GM23338 (cell line): ENCODE measurements at regions not wholly inside any gene's neighbourhood (a gene's known extent, or its start where the extent isn't known, plus 50 kb on each side); places are given as distances from the start of the nearest gene placed in this dataset.

Experiments
- ATAC-seq: fragments of 200-7000 bp; cut with Tn5 transposase; 3 replicates; pipeline ENCODE4 v1.9.1; 2020
- DNase-seq: peaks from one replicate; pipeline ENCODE4 v3.0.0-alpha.2; 2015; ENCODE audit warnings: low spot score
- H2AFZ ChIP-seq: fragments of 200-600 bp; sonication (generic); 2 replicates; pipeline ENCODE4 v1.8.0; 2016; ENCODE audit warnings: antibody characterized with exemption, mild to moderate bottlenecking, moderate library complexity
- H3F3A ChIP-seq: fragments of 200-600 bp; sonication (generic); replicated peaks from 2 replicates; pipeline ENCODE4 v1.8.0; 2017; ENCODE audit warnings: antibody characterized with exemption, mixed run types, low read depth
- H3K27ac ChIP-seq: fragments of 200-600 bp; sonication (generic); 2 replicates; pipeline ENCODE4 v1.6.1; 2016; ENCODE audit warnings: low read depth
- H3K27me3 ChIP-seq: fragments of 200-600 bp; sonication (generic); 2 replicates; pipeline ENCODE4 v1.8.0; 2016; ENCODE audit warnings: mild to moderate bottlenecking, mixed run types, moderate library complexity; ENCODE audit not compliant: insufficient read depth
- H3K36me3 ChIP-seq: fragments of 200-600 bp; sonication (generic); 2 replicates; pipeline ENCODE4 v1.8.0; 2016; ENCODE audit warnings: mild to moderate bottlenecking; ENCODE audit not compliant: insufficient read depth
- H3K4me1 ChIP-seq: fragments of 200-600 bp; sonication (generic); 2 replicates; pipeline ENCODE4 v1.8.0; 2016; ENCODE audit warnings: mild to moderate bottlenecking, moderate library complexity; ENCODE audit not compliant: insufficient read depth
- H3K4me2 ChIP-seq: fragments of 200-600 bp; sonication (generic); 2 replicates; pipeline ENCODE4 v1.7.1; 2017; ENCODE audit warnings: mixed run types
- H3K4me3 ChIP-seq: fragments of 200-600 bp; sonication (generic); 2 replicates; pipeline ENCODE4 v1.6.1; 2016; ENCODE audit warnings: mixed run types
- H3K79me2 ChIP-seq: fragments of 200-600 bp; sonication (generic); replicated peaks from 2 replicates; pipeline ENCODE4 v1.8.0; 2017; ENCODE audit warnings: mild to moderate bottlenecking; ENCODE audit not compliant: insufficient read depth
- H3K9me2 ChIP-seq: fragments of 200-600 bp; sonication (generic); 2 replicates; pipeline ENCODE4 v1.8.0; 2017; ENCODE audit not compliant: insufficient read depth
- H4K20me1 ChIP-seq: fragments of 200-600 bp; sonication (generic); replicated peaks from 2 replicates; pipeline ENCODE4 v1.8.0; 2017; ENCODE audit warnings: mild to moderate bottlenecking; ENCODE audit not compliant: insufficient read depth
- H3K27ac Mint-ChIP-seq: 2 replicates; pipeline ENCODE4 v1.8.0; 2020; ENCODE audit warnings: inconsistent platforms, mild to moderate bottlenecking, moderate library complexity, mixed read lengths
- H3K27me3 Mint-ChIP-seq: 3 replicates; pipeline ENCODE4 v1.8.0; 2022; ENCODE audit warnings: low read depth, mild to moderate bottlenecking, moderate library complexity, mixed read lengths, inconsistent platforms; ENCODE audit not compliant: insufficient read depth, poor library complexity
- H3K36me3 Mint-ChIP-seq: 3 replicates; pipeline ENCODE4 v1.8.0; 2021; ENCODE audit warnings: low read depth, mild to moderate bottlenecking, inconsistent platforms, moderate library complexity, mixed read lengths
- H3K4me1 Mint-ChIP-seq: 3 replicates; pipeline ENCODE4 v1.8.0; 2020; ENCODE audit warnings: mild to moderate bottlenecking, inconsistent platforms, mixed read lengths
- H3K4me3 Mint-ChIP-seq: 3 replicates; pipeline ENCODE4 v1.8.0; 2021; ENCODE audit warnings: moderate library complexity, mild to moderate bottlenecking, inconsistent platforms, mixed read lengths
- H3K9me3 Mint-ChIP-seq: 3 replicates; pipeline ENCODE4 v1.8.0; 2020; ENCODE audit warnings: moderate library complexity, mild to moderate bottlenecking, inconsistent platforms, mixed read lengths
- CREB1 ChIP-seq: fragments of 250-450 bp; sonication (Bioruptor Pico); IDR thresholded peaks from 2 replicates; pipeline ENCODE4 v1.5.0; 2020; ENCODE audit warnings: low read depth, mild to moderate bottlenecking, moderate library complexity
- CTCF ChIP-seq, 2 experiments: fragments of 200-600 bp in 1 of 2; sonication (generic) in 1 of 2; conservative IDR thresholded peaks; 2 replicates each; pipeline versions ENCODE4 v1.5.1 to v1.6.1; 2016 to 2017; ENCODE audit warnings: antibody characterized with exemption in 2 of 2, low read depth in 2 of 2, mild to moderate bottlenecking in 2 of 2, moderate library complexity in 1 of 2
- JUNB ChIP-seq: IDR thresholded peaks from one replicate; pipeline ENCODE4 v1.6.1; 2016; ENCODE audit warnings: antibody characterized with exemption; ENCODE audit not compliant: unreplicated experiment
- NANOG ChIP-seq: IDR thresholded peaks from 2 replicates; pipeline ENCODE4 v1.6.1; 2016; ENCODE audit warnings: antibody characterized with exemption, borderline replicate concordance
- STAT1 ChIP-seq: IDR thresholded peaks from one replicate; pipeline ENCODE4 v1.6.1; 2016; ENCODE audit warnings: antibody characterized with exemption; ENCODE audit not compliant: unreplicated experiment
- TF ChIP-seq, protein P1 (sequence below): IDR thresholded peaks from 2 replicates; pipeline ENCODE4 v1.6.1; 2016; ENCODE audit warnings: antibody characterized with exemption
- TF ChIP-seq, protein P2 (sequence below): fragments of 250-450 bp; sonication (Bioruptor Pico); IDR thresholded peaks from 2 replicates; pipeline ENCODE4 v1.5.0; 2020; ENCODE audit warnings: mild to moderate bottlenecking, moderate library complexity

GRCh38 chr12:84554199-84554723 lies 358.3 kb downstream of the SLC6A15 start:
- H3K4me2 ChIP-seq, result no peak overlapping the region
- no peak overlapping the region for H3K27ac ChIP-seq
- no peak overlapping the region for H3K4me3 ChIP-seq
- ATAC-seq, result no peak
- no peaks in the 10 kb centered on the region for H3K27me3 ChIP-seq
- H3K27ac Mint-ChIP-seq, result no peak overlapping the region
- no peak overlapping the region for H2AFZ ChIP-seq
- H3F3A ChIP-seq, result no peaks in the 10 kb centered on the region
- H3K4me3 Mint-ChIP-seq, result no peak overlapping the region
- H3K9me3 Mint-ChIP-seq, result no peaks in the 10 kb centered on the region
- no peaks in the 10 kb centered on the region for H3K4me1 ChIP-seq
- DNase-seq, result no peak
- H4K20me1 ChIP-seq, result no peaks in the 10 kb centered on the region
- H3K36me3 Mint-ChIP-seq, result no peaks in the 10 kb centered on the region
- H3K27me3 Mint-ChIP-seq, result no peaks in the 10 kb centered on the region
- no peaks in the 10 kb centered on the region for H3K9me2 ChIP-seq
- no peaks in the 10 kb centered on the region for H3K4me1 Mint-ChIP-seq
- H3K36me3 ChIP-seq, result no peaks in the 10 kb centered on the region
- TF ChIP-seq JUNB, result no peak
- TF ChIP-seq CTCF (conservative IDR thresholded peaks at IDR 0.05; ENCODE audit: low read depth in 2 of 2), result no peak
- TF ChIP-seq NANOG, result no peak
- no peak for TF ChIP-seq STAT1
- TF ChIP-seq CREB1, result no peak
- TF ChIP-seq, protein P1, sequence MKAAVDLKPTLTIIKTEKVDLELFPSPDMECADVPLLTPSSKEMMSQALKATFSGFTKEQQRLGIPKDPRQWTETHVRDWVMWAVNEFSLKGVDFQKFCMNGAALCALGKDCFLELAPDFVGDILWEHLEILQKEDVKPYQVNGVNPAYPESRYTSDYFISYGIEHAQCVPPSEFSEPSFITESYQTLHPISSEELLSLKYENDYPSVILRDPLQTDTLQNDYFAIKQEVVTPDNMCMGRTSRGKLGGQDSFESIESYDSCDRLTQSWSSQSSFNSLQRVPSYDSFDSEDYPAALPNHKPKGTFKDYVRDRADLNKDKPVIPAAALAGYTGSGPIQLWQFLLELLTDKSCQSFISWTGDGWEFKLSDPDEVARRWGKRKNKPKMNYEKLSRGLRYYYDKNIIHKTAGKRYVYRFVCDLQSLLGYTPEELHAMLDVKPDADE, result no peak
- TF ChIP-seq, protein P2, sequence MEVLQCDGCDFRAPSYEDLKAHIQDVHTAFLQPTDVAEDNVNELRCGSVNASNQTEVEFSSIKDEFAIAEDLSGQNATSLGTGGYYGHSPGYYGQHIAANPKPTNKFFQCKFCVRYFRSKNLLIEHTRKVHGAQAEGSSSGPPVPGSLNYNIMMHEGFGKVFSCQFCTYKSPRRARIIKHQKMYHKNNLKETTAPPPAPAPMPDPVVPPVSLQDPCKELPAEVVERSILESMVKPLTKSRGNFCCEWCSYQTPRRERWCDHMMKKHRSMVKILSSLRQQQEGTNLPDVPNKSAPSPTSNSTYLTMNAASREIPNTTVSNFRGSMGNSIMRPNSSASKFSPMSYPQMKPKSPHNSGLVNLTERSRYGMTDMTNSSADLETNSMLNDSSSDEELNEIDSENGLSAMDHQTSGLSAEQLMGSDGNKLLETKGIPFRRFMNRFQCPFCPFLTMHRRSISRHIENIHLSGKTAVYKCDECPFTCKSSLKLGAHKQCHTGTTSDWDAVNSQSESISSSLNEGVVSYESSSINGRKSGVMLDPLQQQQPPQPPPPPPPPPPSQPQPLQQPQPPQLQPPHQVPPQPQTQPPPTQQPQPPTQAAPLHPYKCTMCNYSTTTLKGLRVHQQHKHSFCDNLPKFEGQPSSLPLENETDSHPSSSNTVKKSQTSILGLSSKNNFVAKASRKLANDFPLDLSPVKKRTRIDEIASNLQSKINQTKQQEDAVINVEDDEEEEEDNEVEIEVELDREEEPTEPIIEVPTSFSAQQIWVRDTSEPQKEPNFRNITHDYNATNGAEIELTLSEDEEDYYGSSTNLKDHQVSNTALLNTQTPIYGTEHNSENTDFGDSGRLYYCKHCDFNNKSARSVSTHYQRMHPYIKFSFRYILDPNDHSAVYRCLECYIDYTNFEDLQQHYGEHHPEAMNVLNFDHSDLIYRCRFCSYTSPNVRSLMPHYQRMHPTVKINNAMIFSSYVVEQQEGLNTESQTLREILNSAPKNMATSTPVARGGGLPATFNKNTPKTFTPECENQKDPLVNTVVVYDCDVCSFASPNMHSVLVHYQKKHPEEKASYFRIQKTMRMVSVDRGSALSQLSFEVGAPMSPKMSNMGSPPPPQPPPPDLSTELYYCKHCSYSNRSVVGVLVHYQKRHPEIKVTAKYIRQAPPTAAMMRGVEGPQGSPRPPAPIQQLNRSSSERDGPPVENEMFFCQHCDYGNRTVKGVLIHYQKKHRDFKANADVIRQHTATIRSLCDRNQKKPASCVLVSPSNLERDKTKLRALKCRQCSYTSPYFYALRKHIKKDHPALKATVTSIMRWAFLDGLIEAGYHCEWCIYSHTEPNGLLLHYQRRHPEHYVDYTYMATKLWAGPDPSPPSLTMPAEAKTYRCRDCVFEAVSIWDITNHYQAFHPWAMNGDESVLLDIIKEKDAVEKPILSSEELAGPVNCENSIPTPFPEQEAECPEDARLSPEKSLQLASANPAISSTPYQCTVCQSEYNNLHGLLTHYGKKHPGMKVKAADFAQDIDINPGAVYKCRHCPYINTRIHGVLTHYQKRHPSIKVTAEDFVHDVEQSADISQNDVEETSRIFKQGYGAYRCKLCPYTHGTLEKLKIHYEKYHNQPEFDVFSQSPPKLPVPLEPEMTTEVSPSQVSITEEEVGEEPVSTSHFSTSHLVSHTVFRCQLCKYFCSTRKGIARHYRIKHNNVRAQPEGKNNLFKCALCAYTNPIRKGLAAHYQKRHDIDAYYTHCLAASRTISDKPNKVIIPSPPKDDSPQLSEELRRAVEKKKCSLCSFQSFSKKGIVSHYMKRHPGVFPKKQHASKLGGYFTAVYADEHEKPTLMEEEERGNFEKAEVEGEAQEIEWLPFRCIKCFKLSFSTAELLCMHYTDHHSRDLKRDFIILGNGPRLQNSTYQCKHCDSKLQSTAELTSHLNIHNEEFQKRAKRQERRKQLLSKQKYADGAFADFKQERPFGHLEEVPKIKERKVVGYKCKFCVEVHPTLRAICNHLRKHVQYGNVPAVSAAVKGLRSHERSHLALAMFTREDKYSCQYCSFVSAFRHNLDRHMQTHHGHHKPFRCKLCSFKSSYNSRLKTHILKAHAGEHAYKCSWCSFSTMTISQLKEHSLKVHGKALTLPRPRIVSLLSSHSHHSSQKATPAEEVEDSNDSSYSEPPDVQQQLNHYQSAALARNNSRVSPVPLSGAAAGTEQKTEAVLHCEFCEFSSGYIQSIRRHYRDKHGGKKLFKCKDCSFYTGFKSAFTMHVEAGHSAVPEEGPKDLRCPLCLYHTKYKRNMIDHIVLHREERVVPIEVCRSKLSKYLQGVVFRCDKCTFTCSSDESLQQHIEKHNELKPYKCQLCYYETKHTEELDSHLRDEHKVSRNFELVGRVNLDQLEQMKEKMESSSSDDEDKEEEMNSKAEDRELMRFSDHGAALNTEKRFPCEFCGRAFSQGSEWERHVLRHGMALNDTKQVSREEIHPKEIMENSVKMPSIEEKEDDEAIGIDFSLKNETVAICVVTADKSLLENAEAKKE (CRISPR knock-in tag), result no peak
- no peaks in the 10 kb centered on the region for H3K79me2 ChIP-seq
